HCT116 (cell line): ENCODE measurements at regions not wholly inside any gene's neighbourhood (a gene's known extent, or its start where the extent isn't known, plus 50 kb on each side); places are given as distances from the start of the nearest gene placed in this dataset.

Source experiments
- CBX3 ChIP-seq: IDR thresholded peaks from 2 replicates; pipeline ENCODE4 v1.6.1; 2012; ENCODE audit warnings: low read depth
- CTCF ChIP-seq, 3 experiments: fragments of 200-600 bp in 1 of 3; sonication (generic) in 1 of 3; IDR thresholded peaks in 2 of 3; conservative IDR thresholded peaks in 1 of 3; 2 replicates each; pipeline ENCODE4 v1.5.1; 2012 to 2017; ENCODE audit warnings: low read depth in 2 of 3, low read length in 2 of 3, antibody characterized with exemption in 1 of 3, borderline replicate concordance in 1 of 3, control low read depth in 1 of 3, mild to moderate bottlenecking in 1 of 3, mixed read lengths in 1 of 3, mixed run types in 1 of 3, moderate library complexity in 1 of 3; ENCODE audit not compliant: insufficient read depth in 1 of 3
- EZH2 ChIP-seq: fragments of 200-600 bp; sonication (generic); IDR thresholded peaks from 2 replicates; pipeline ENCODE4 v1.6.1; 2017; ENCODE audit warnings: antibody characterized with exemption, mixed run types
- POLR2A ChIP-seq: IDR thresholded peaks from 2 replicates; pipeline ENCODE4 v1.7.0; 2011; ENCODE audit warnings: borderline replicate concordance; ENCODE audit not compliant: insufficient read depth, insufficient read length; ENCODE audit errors: extremely low read depth
- POLR2AphosphoS5 ChIP-seq: IDR thresholded peaks from 2 replicates; pipeline ENCODE4 v1.6.1; 2011; ENCODE audit warnings: mild to moderate bottlenecking, low read depth, low read length, moderate library complexity
- REST ChIP-seq: IDR thresholded peaks from 2 replicates; pipeline ENCODE4 v1.6.1; 2012; ENCODE audit warnings: low read depth
- SP1 ChIP-seq: IDR thresholded peaks from 2 replicates; pipeline ENCODE4 v1.6.1; 2012; ENCODE audit warnings: low read depth

- TF ChIP-seq CTCF (IDR thresholded peaks at IDR 0.05 in 2 of 3, conservative IDR thresholded peaks at IDR 0.05 in 1 of 3; ENCODE audit: borderline replicate concordance in 1 of 3, insufficient read depth in 1 of 3, low read depth in 2 of 3, low read length in 2 of 3) (no peak), POLR2A (no peak), SP1 (no peak), REST (no peak), POLR2AphosphoS5 (no peak), CBX3 (no peak), EZH2 (no peak)
These were observed 82.6 kb upstream of the SYT13 start for GRCh38 chr11:45368697-45369096.
